C4-2B (cell line): ENCODE measurements at regions not wholly inside any gene's neighbourhood (a gene's known extent, or its start where the extent isn't known, plus 50 kb on each side); places are given as distances from the start of the nearest gene placed in this dataset.

Experiments used
- H3K27ac ChIP-seq: fragments of 450-650 bp; 2 replicates; pipeline ENCODE4 v1.5.1; 2017
- CTCF ChIP-seq: fragments of 450-650 bp; conservative IDR thresholded peaks from 2 replicates; pipeline ENCODE4 v1.5.1; 2017; ENCODE audit warnings: mild to moderate bottlenecking
- ZFX ChIP-seq: fragments of 450-650 bp; IDR thresholded peaks from 2 replicates; pipeline ENCODE4 v1.6.1; 2017

GRCh38 chr3:101095693-101096430, 102.6 kb upstream of the ABI3BP start:
- H3K27ac ChIP-seq: no peak overlapping the region
- TF ChIP-seq ZFX: no peak
- no peak for TF ChIP-seq CTCF

DNA sequence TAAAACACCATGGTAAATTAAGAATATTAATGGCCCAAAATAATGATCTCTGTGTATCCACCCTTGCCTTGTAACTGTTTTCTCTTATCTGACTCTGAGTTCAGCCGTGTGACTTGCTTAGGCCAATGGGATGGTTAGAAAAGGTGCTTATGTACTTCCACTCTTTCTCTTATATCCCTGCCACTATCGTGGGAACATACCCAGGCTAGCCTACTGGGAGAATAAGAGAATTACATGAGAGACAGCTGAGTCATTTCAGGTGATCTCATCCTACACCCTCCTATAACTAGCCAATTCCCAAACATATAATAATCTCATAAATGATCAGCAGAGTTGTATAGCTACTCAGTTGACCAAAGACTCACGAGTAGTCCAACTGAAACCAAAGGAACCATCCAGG, 98.3 kb upstream of the ABI3BP start:
- TF ChIP-seq CTCF (no peak), ZFX (no peak)
- no peak overlapping the region for H3K27ac ChIP-seq

DNA sequence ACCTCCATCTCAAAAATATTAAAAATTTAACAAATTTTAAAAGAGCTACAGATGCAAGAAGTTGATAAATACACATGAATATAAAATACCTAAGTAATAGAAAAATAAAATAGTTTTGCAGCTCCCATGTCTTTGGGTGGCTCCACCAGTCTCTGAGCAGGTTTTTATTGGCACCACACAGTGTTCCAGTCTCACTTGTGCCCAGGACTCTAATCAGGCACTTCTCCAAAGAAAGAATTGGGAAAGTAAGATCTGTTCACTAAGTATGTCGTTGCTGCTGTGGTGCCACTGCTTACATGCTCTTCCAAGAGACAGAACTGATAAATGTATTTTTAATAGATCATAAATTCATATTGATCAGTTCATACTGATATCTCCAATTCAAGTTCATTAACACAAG, 92.5 kb upstream of the ABI3BP start:
- H3K27ac ChIP-seq: no peak overlapping the region
- no peak for TF ChIP-seq ZFX

DNA sequence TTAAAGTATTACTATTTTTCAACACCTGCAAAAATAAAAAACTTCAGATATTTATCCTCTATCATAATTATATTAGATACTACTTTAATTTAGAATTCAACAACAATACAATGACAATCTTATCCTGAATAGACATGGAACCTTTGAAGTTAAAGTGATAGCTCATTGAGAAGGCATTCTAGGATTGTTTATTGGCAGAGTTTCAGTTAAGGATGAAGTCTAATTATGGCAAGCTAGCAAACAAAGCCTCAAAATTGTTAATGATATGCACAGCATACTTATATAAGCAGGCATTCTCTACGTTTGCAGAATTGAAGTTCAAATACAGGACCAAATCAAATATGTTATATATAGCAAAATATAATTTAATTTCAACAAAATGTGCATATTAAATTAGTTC, 91.2 kb upstream of the ABI3BP start:
- no peak overlapping the region for H3K27ac ChIP-seq
- no peak for TF ChIP-seq ZFX
- TF ChIP-seq CTCF: no peak

- TF ChIP-seq CTCF (no peak), ZFX (no peak)
- H3K27ac ChIP-seq: no peak overlapping the region
These were observed 88.8 kb upstream of the ABI3BP start for GRCh38 chr3:101081999-101082398.

DNA sequence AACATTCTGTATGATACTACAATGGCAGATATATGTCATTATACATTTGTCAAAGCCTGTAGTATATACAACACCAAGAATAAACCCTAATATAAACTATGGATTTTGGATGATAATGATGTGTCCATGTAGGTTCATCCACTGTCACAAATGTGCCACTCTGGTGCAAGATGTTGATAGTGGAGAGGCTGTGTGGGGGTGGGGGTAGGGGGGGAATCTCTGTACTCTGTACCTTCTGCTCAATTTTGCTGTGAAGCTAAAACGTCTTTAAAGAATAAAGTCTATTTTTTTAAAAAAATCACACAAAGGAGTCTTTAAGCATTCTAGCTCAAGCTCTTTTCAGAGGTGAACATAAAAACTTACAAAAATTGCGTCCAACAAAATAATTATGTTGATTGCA, 88.2 kb upstream of the ABI3BP start:
- TF ChIP-seq CTCF: no peak
- no peak for TF ChIP-seq ZFX
- no peak overlapping the region for H3K27ac ChIP-seq

DNA sequence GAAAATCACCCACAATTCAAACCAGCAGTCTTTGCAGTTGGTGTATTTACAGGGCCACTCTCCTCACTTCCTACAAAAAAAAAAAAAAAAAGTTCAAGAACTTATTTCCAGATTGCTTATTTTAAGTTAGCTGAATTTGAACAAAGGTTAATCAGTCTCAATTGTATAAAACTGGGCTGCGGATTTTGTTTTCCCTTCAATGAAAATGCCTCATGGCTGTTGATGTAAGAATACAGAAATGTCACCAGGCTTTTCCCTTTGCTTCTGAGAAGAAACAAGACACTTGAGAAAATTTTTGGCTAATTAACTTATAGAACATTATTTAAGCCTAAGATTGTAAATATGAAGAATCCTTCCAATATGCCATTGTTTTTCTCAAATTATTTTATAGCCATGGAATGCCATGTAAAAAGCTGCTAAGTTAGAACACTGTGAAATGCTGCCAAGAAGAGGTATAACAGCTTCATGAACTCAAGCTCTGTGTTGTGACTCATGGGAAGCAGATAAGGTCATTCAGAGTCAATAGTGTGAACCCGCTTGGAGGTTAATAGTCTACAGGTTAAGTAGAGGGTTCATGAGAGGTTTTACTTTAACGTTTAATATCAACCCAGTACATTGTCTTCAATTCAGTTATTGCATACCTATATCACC, 84.3 kb upstream of the ABI3BP start:
- TF ChIP-seq ZFX: no peak
- no peak overlapping the region for H3K27ac ChIP-seq

- H3K27ac ChIP-seq: no peak overlapping the region
These were observed 81.3 kb upstream of the ABI3BP start for GRCh38 chr3:101074518-101074917.

More at GRCh38 chr3:101074518-101074917, 81.3 kb upstream of the ABI3BP start:
- TF ChIP-seq ZFX (no peak), CTCF (no peak)
